Transverse colon (tissue), 4 donors: ENCODE measurements at regions not wholly inside any gene's neighbourhood (a gene's known extent, or its start where the extent isn't known, plus 50 kb on each side); places are given as distances from the start of the nearest gene placed in this dataset.

Experiments
- DNase-seq: peaks from one replicate; pipeline ENCODE4 v3.0.0-alpha.2; 2019
- H3K27ac ChIP-seq, 4 donors: fragments of 200-600 bp; sonication (generic); 2 replicates each; pipeline ENCODE4 v1.5.1; 2016 to 2018; ENCODE audit warnings: inconsistent platforms in 4 of 4
- H3K27me3 ChIP-seq: fragments of 200-600 bp; sonication (generic); 2 replicates; pipeline ENCODE4 v1.5.1; 2017; ENCODE audit warnings: inconsistent platforms
- H3K36me3 ChIP-seq, 4 donors: fragments of 200-600 bp; sonication (generic); 2 replicates each; pipeline ENCODE4 v1.5.1; 2017 to 2019; ENCODE audit warnings: inconsistent platforms in 4 of 4
- H3K4me1 ChIP-seq, 4 donors: fragments of 200-600 bp; sonication (generic); 2 replicates each; pipeline ENCODE4 v1.5.1; 2017 to 2020; ENCODE audit warnings: inconsistent platforms in 4 of 4
- H3K4me3 ChIP-seq, 4 donors: fragments of 200-600 bp; sonication (generic); 1 replicate in 1 of 4; 2 replicates in 3 of 4; pipeline versions ENCODE4 v1.5.1 to v1.6.1; 2017 to 2019; ENCODE audit warnings: inconsistent platforms in 4 of 4
- H3K9me3 ChIP-seq, 2 donors: fragments of 200-600 bp; sonication (generic); 2 replicates each; pipeline ENCODE4 v1.5.1; 2017 to 2019; ENCODE audit warnings: inconsistent platforms in 2 of 2
- EP300 ChIP-seq: sonication (generic); formaldehyde crosslinking; IDR thresholded peaks from one replicate; pipeline ENCODE4 v1.6.1; 2017; ENCODE audit warnings: antibody characterized with exemption, low read depth
- POLR2A ChIP-seq: fragments of 450-650 bp; IDR thresholded peaks from one replicate; pipeline ENCODE4 v1.6.1; 2016; ENCODE audit warnings: antibody characterized with exemption, mild to moderate bottlenecking, moderate library complexity
- POLR2AphosphoS5 ChIP-seq, 3 donors: sonication (generic); formaldehyde crosslinking; IDR thresholded peaks; one replicate each; pipeline ENCODE4 v1.6.1; 2016; ENCODE audit warnings: antibody characterized with exemption in 3 of 3
- WGBS, 2 donors: methylation state at CpG; one replicate each; pipeline ENCODE4 v1.1.5; 2018; ENCODE audit warnings: low coverage in 1 of 2; 5-methylcytosine and 5-hydroxymethylcytosine counted together
- in situ Hi-C, 4 donors: fragments of 200-750 bp; cut with MboI; loops; one replicate each; pipeline versions ENCODE4 v1.15.0 to v1.15.1; 2017; ENCODE audit warnings: low sequenced_read_pairs in 3 of 4, low pct_ligation_motif_present in 1 of 4, low pct_unique_long_range_greater_than_20kb in 1 of 4
- intact Hi-C: fragments of 100-400 bp; cut with DNase I; formaldehyde crosslinking; loops from one replicate; pipeline ENCODE4 v1.15.1; 2023; ENCODE audit warnings: low total_unique reads
- TF ChIP-seq, protein P1 (sequence below), 5 experiments: fragments of 200-600 bp in 3 of 5; fragments of 450-650 bp in 2 of 5; sonication (generic) in 3 of 5; IDR thresholded peaks; 1 replicate in 2 of 5; 2 replicates in 3 of 5; pipeline ENCODE4 v1.5.1; 2016 to 2017; ENCODE audit warnings: antibody characterized with exemption in 5 of 5, inconsistent platforms in 3 of 5, mild to moderate bottlenecking in 2 of 5, moderate library complexity in 1 of 5

DNA sequence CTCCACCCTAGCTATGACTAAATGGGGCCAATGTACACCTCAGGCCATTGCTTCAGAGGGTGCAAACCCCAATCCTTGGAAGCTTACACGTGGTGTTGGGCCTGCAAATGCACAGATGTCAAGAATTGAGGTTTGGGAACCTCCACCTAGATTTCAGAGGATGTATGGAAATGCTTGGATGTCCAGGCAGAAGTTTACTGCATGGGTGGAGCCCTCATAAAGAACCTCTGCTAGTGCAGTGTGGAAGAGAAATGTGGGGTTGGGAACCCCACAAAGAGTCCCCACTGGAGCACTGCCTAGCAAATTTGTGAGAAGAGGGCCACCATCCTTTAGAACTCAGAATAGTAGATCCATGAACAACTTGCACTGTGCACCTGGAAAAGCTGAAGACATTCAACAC is 284.1 kb downstream of the ANTXR2 start:
- Histone ChIP-seq H3K9me3 (peaks cover 7 to 8% of the 10 kb centered on the region in 2 donors), H3K4me1 (no peaks in the 10 kb centered on the region), H3K27ac (no peak overlapping the region), H3K4me3 (no peak overlapping the region), H3K27me3 (no peaks in the 10 kb centered on the region), H3K36me3 (no peaks in the 10 kb centered on the region)
- intact Hi-C loops (no loop called here), in situ Hi-C loops (no loop called here)
- 8% methylated on average over 1 of the region's 1 CpG; no CpG with 5 or more reads in 1 of the 2 donors for WGBS, 2 donors
- no peak for DNase-seq
- TF ChIP-seq EP300 (no peak), POLR2AphosphoS5 (IDR thresholded peaks at IDR 0.05) (no peak), POLR2A (no peak)
- TF ChIP-seq, protein P1, sequence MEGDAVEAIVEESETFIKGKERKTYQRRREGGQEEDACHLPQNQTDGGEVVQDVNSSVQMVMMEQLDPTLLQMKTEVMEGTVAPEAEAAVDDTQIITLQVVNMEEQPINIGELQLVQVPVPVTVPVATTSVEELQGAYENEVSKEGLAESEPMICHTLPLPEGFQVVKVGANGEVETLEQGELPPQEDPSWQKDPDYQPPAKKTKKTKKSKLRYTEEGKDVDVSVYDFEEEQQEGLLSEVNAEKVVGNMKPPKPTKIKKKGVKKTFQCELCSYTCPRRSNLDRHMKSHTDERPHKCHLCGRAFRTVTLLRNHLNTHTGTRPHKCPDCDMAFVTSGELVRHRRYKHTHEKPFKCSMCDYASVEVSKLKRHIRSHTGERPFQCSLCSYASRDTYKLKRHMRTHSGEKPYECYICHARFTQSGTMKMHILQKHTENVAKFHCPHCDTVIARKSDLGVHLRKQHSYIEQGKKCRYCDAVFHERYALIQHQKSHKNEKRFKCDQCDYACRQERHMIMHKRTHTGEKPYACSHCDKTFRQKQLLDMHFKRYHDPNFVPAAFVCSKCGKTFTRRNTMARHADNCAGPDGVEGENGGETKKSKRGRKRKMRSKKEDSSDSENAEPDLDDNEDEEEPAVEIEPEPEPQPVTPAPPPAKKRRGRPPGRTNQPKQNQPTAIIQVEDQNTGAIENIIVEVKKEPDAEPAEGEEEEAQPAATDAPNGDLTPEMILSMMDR (IDR thresholded peaks at IDR 0.05) = no peak

DNA sequence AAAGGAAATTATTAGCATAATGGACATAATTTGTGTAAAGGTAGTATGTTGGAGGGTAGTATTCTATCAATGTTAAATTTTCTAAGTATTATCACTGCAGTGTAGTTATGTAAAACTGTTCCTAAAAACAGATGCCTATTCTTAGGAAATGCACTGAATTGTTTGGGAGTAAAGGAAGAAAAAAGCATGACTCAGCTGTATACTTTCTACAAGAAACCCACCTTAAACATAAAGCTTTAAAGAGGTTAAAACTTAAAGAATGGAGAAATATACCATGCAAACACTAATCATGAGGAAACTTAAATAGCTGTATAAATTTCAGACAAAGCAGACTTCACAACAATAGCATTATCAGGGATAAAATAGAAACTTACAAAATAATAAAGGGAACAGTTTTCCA is 292.9 kb downstream of the ANTXR2 start:
- Histone ChIP-seq H3K27ac (no peak overlapping the region), H3K27me3 (no peaks in the 10 kb centered on the region), H3K4me1 (no peaks in the 10 kb centered on the region), H3K4me3 (no peak overlapping the region), H3K36me3 (no peaks in the 10 kb centered on the region), H3K9me3 (no peaks in the 10 kb centered on the region)
- intact Hi-C loops = no loop called here
- in situ Hi-C loops = no loop called here
- TF ChIP-seq POLR2AphosphoS5 (IDR thresholded peaks at IDR 0.05) (no peak), EP300 (no peak), POLR2A (no peak)
- TF ChIP-seq, protein P1 (IDR thresholded peaks at IDR 0.05) = no peak
- DNase-seq = no peak

DNA sequence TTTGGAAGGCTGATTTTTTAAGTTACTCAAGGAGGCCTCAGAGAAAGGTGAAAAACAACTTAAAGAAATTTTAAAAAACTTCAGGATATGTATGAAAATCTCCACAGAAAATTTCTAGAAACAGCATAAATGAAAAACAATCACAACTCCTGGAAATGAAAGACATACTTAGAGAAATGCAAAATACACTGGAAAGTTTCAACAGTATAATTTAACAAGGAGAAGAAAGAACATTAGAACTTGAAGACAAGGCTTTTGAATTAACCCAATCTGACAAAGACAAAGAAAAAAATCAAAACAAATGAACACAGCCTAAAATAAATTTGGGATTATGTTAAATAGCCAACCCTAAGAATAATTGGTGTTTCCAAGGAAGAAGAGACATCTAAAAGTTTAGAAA is 300.5 kb downstream of the ANTXR2 start:
- in situ Hi-C loops (no loop called here), intact Hi-C loops (no loop called here)
- Histone ChIP-seq H3K9me3 (peaks cover 4 to 19% of the 10 kb centered on the region in 2 donors), H3K4me1 (no peaks in the 10 kb centered on the region), H3K27me3 (no peaks in the 10 kb centered on the region), H3K27ac (no peak overlapping the region), H3K36me3 (no peaks in the 10 kb centered on the region), H3K4me3 (no peak overlapping the region)
- TF ChIP-seq POLR2A = no peak
- no peak for TF ChIP-seq POLR2AphosphoS5 (IDR thresholded peaks at IDR 0.05)
- TF ChIP-seq, protein P1 (IDR thresholded peaks at IDR 0.05) = no peak
- no peak for TF ChIP-seq EP300
- no peak for DNase-seq

DNA sequence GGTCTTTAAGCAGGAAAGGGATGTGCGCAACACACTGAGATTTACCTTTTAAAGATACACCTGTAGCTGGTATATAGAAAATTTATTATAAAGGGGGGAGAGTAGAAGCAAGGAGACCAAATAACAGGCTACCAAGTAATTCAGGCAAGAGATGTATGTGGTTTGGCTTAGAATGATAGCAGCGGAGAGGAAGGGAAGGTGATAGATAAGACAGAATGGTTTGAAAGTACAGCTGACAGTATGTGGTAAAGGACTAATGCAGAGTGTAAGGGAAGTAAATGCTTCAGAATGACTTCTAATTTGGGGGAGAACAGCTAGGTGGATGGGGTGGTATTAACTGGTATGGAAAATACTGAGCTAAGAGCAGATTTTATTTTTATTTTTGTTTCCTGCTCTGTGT is 308.9 kb downstream of the ANTXR2 start:
- Histone ChIP-seq H3K27me3 (no peaks in the 10 kb centered on the region), H3K4me1 (no peaks in the 10 kb centered on the region), H3K36me3 (no peaks in the 10 kb centered on the region), H3K9me3 (peaks cover 6 to 15% of the 10 kb centered on the region in 2 donors), H3K27ac (no peak overlapping the region), H3K4me3 (no peak overlapping the region)
- intact Hi-C loops (no loop called here), in situ Hi-C loops (no loop called here)
- TF ChIP-seq POLR2AphosphoS5 (IDR thresholded peaks at IDR 0.05) = no peak
- no peak for TF ChIP-seq POLR2A
- TF ChIP-seq EP300 = no peak
- DNase-seq = no peak
- 85 to 95% methylated on average over 2 of the region's 2 CpGs for WGBS, 2 donors

DNA sequence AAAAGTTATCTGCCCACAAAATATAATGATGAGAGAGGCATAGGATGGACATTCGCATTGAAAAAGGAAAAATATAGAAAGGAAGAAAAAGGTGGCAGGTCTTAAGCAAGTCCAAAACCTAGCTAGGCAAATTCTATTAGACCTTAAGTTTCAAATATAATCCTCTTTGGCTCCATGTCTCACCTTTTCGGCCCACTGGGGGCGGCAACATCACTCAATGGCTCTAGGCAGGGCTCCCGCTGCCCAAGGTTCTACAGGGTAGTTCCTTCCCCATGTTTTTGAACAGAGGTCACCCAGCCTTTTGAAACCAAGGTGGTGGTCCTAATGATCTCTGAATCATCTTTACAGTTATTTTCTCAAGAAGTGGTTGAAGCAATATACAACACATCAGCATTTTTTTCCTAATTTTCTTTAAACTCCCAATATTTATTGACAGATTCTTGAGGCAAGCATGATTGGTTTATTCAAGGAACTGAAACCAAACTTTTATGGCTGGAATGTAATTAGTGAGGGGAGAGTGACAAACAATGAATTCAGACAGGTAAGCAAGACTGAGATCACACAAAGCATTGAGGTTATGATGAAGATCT is 309.4 kb downstream of the ANTXR2 start:
- Histone ChIP-seq H3K27me3 (no peaks in the 10 kb centered on the region), H3K4me1 (no peaks in the 10 kb centered on the region), H3K36me3 (no peaks in the 10 kb centered on the region), H3K4me3 (no peak overlapping the region), H3K9me3 (peaks cover 6 to 12% of the 10 kb centered on the region in 2 donors), H3K27ac (no peak overlapping the region)
- in situ Hi-C loops (no loop called here), intact Hi-C loops (no loop called here)
- TF ChIP-seq, protein P1 (IDR thresholded peaks at IDR 0.05) = no peak
- no peak for TF ChIP-seq POLR2AphosphoS5 (IDR thresholded peaks at IDR 0.05)
- no peak for TF ChIP-seq EP300
- TF ChIP-seq POLR2A = no peak
- WGBS, 2 donors = 59 to 92% methylated on average over 4 of the region's 4 CpGs
- no peak for DNase-seq
